HCT116 (cell line): ENCODE measurements at regions not wholly inside any gene's neighbourhood (a gene's known extent, or its start where the extent isn't known, plus 50 kb on each side); places are given as distances from the start of the nearest gene placed in this dataset.

Source experiments
- CEBPB ChIP-seq: IDR thresholded peaks from 2 replicates; pipeline ENCODE4 v1.6.1; 2012; ENCODE audit warnings: low read depth
- EGR1 ChIP-seq: IDR thresholded peaks from 2 replicates; pipeline ENCODE4 v1.6.1; 2012; ENCODE audit warnings: low read depth
- EZH2phosphoT487 ChIP-seq: fragments of 200-600 bp; IDR thresholded peaks from 2 replicates; pipeline ENCODE4 v1.6.1; 2018; ENCODE audit warnings: antibody characterized with exemption, borderline replicate concordance
- POLR2A ChIP-seq: IDR thresholded peaks from 2 replicates; pipeline ENCODE4 v1.7.0; 2011; ENCODE audit warnings: borderline replicate concordance; ENCODE audit not compliant: insufficient read depth, insufficient read length; ENCODE audit errors: extremely low read depth
- POLR2AphosphoS5 ChIP-seq: IDR thresholded peaks from 2 replicates; pipeline ENCODE4 v1.6.1; 2011; ENCODE audit warnings: mild to moderate bottlenecking, low read depth, low read length, moderate library complexity
- TCF7L2 ChIP-seq: IDR thresholded peaks from 2 replicates; pipeline ENCODE4 v1.7.0; 2011; ENCODE audit warnings: borderline replicate concordance, inconsistent platforms; ENCODE audit not compliant: insufficient read depth, insufficient read length; ENCODE audit errors: extremely low read depth
- YY1 ChIP-seq: IDR thresholded peaks from 2 replicates; pipeline ENCODE4 v1.6.1; 2011; ENCODE audit warnings: low read length, low read depth, moderate library complexity, mild to moderate bottlenecking; ENCODE audit not compliant: insufficient replicate concordance; ENCODE audit errors: extremely low read depth
- ZFX ChIP-seq: fragments of 450-650 bp; IDR thresholded peaks from 2 replicates; pipeline ENCODE4 v1.6.1; 2017
- TF ChIP-seq, protein P1 (sequence below), 3 experiments: fragments of 200-600 bp in 1 of 3; sonication (generic) in 1 of 3; IDR thresholded peaks in 2 of 3; conservative IDR thresholded peaks in 1 of 3; 2 replicates each; pipeline ENCODE4 v1.5.1; 2012 to 2017; ENCODE audit warnings: low read depth in 2 of 3, low read length in 2 of 3, antibody characterized with exemption in 1 of 3, borderline replicate concordance in 1 of 3, control low read depth in 1 of 3, mild to moderate bottlenecking in 1 of 3, mixed read lengths in 1 of 3, mixed run types in 1 of 3, moderate library complexity in 1 of 3; ENCODE audit not compliant: insufficient read depth in 1 of 3

GRCh38 chr20:63107449-63108200, 100.9 kb upstream of the BHLHE23 start:
- TF ChIP-seq, protein P1, sequence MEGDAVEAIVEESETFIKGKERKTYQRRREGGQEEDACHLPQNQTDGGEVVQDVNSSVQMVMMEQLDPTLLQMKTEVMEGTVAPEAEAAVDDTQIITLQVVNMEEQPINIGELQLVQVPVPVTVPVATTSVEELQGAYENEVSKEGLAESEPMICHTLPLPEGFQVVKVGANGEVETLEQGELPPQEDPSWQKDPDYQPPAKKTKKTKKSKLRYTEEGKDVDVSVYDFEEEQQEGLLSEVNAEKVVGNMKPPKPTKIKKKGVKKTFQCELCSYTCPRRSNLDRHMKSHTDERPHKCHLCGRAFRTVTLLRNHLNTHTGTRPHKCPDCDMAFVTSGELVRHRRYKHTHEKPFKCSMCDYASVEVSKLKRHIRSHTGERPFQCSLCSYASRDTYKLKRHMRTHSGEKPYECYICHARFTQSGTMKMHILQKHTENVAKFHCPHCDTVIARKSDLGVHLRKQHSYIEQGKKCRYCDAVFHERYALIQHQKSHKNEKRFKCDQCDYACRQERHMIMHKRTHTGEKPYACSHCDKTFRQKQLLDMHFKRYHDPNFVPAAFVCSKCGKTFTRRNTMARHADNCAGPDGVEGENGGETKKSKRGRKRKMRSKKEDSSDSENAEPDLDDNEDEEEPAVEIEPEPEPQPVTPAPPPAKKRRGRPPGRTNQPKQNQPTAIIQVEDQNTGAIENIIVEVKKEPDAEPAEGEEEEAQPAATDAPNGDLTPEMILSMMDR (IDR thresholded peaks at IDR 0.05 in 2 of 3, conservative IDR thresholded peaks at IDR 0.05 in 1 of 3; ENCODE audit: borderline replicate concordance in 1 of 3, insufficient read depth in 1 of 3, low read depth in 2 of 3, low read length in 2 of 3): no peak
- TF ChIP-seq ZFX (no peak), POLR2AphosphoS5 (no peak), TCF7L2 (no peak), CEBPB (no peak), EGR1 (no peak), EZH2phosphoT487 (no peak), POLR2A (no peak), YY1 (no peak)
